ENCODE measurements at regions not wholly inside any gene's neighbourhood (a gene's known extent, or its start where the extent isn't known, plus 50 kb on each side); places are given as distances from the start of the nearest gene placed in this dataset.

GRCh38 chrX:39011454-39012221, 210.4 kb downstream of the MID1IP1 start:
- H3K36me3 ChIP-seq (ENCODE audit: control insufficient read depth, insufficient read depth, low read length): no peaks in the 10 kb centered on the region
- DNase-seq (ENCODE audit: low read depth): no peak

GRCh38 chrX:39012621-39013111, 211.4 kb downstream of the MID1IP1 start:
- no peak overlapping the region for H3K4me3 ChIP-seq (ENCODE audit: low read depth, low read length)
- no peaks in the 10 kb centered on the region for H3K36me3 ChIP-seq (ENCODE audit: control insufficient read depth, insufficient read depth, low read length)
- no peak for TF ChIP-seq CTCF (IDR thresholded peaks at IDR 0.05; ENCODE audit: insufficient read depth, low read length, poor library complexity, severe bottlenecking)
- no peaks in the 10 kb centered on the region for H3K27me3 ChIP-seq (ENCODE audit: control insufficient read depth, insufficient read depth, low read length)
- no peak for DNase-seq (ENCODE audit: low read depth)

More at GRCh38 chrX:39011454-39012221, 210.4 kb downstream of the MID1IP1 start:
- no peak overlapping the region for H3K4me3 ChIP-seq (ENCODE audit: low read depth, low read length)
- TF ChIP-seq CTCF (IDR thresholded peaks at IDR 0.05; ENCODE audit: insufficient read depth, low read length, poor library complexity, severe bottlenecking): no peak
- H3K27me3 ChIP-seq (ENCODE audit: control insufficient read depth, insufficient read depth, low read length): no peaks in the 10 kb centered on the region

GRCh38 chrX:39016556-39016955, 215.3 kb downstream of the MID1IP1 start:
- TF ChIP-seq CTCF (IDR thresholded peaks at IDR 0.05; ENCODE audit: insufficient read depth, low read length, poor library complexity, severe bottlenecking): no peak
- no peak for DNase-seq (ENCODE audit: low read depth)
- H3K27me3 ChIP-seq (ENCODE audit: control insufficient read depth, insufficient read depth, low read length): no peaks in the 10 kb centered on the region
- H3K36me3 ChIP-seq (ENCODE audit: control insufficient read depth, insufficient read depth, low read length): no peaks in the 10 kb centered on the region
- no peak overlapping the region for H3K4me3 ChIP-seq (ENCODE audit: low read depth, low read length)

- DNase-seq (ENCODE audit: low read depth): no peak
- Histone ChIP-seq H3K36me3 (ENCODE audit: control insufficient read depth, insufficient read depth, low read length) (no peaks in the 10 kb centered on the region), H3K27me3 (ENCODE audit: control insufficient read depth, insufficient read depth, low read length) (no peaks in the 10 kb centered on the region), H3K4me3 (ENCODE audit: low read depth, low read length) (no peak overlapping the region)
- no peak for TF ChIP-seq CTCF (IDR thresholded peaks at IDR 0.05; ENCODE audit: insufficient read depth, low read length, poor library complexity, severe bottlenecking)
Observed at GRCh38 chrX:39017077-39017476, 215.8 kb downstream of the MID1IP1 start.

GRCh38 chrX:39017716-39018115, 216.5 kb downstream of the MID1IP1 start:
- H3K36me3 ChIP-seq (ENCODE audit: control insufficient read depth, insufficient read depth, low read length): no peaks in the 10 kb centered on the region
- H3K4me3 ChIP-seq (ENCODE audit: low read depth, low read length): no peak overlapping the region
- no peaks in the 10 kb centered on the region for H3K27me3 ChIP-seq (ENCODE audit: control insufficient read depth, insufficient read depth, low read length)
- no peak for DNase-seq (ENCODE audit: low read depth)
- no peak for TF ChIP-seq CTCF (IDR thresholded peaks at IDR 0.05; ENCODE audit: insufficient read depth, low read length, poor library complexity, severe bottlenecking)

- H3K4me3 ChIP-seq (ENCODE audit: low read depth, low read length): no peak overlapping the region
- H3K36me3 ChIP-seq (ENCODE audit: control insufficient read depth, insufficient read depth, low read length): no peaks in the 10 kb centered on the region
- DNase-seq (ENCODE audit: low read depth): no peak
- TF ChIP-seq CTCF (IDR thresholded peaks at IDR 0.05; ENCODE audit: insufficient read depth, low read length, poor library complexity, severe bottlenecking): no peak
- H3K27me3 ChIP-seq (ENCODE audit: control insufficient read depth, insufficient read depth, low read length): no peaks in the 10 kb centered on the region
Observed at GRCh38 chrX:39018541-39018940, 217.3 kb downstream of the MID1IP1 start.
